ENCODE measurements at regions not wholly inside any gene's neighbourhood (a gene's known extent, or its start where the extent isn't known, plus 50 kb on each side); places are given as distances from the start of the nearest gene placed in this dataset.

GRCh38 chr20:63125838-63126601 lies 89.9 kb downstream of the YTHDF1 start:
- TF ChIP-seq CTCF (conservative IDR thresholded peaks at IDR 0.05; ENCODE audit: low read length) (no peak), EZH2phosphoT487 (IDR thresholded peaks at IDR 0.05; ENCODE audit: borderline replicate concordance, low read depth, low read length) (no peak)
